ENCODE measurements at regions not wholly inside any gene's neighbourhood (a gene's known extent, or its start where the extent isn't known, plus 50 kb on each side); places are given as distances from the start of the nearest gene placed in this dataset.

GRCh38 chr5:105956456-105957196, 1714.1 kb downstream of the EFNA5 start:
- no peak for DNase-seq (ENCODE audit: low read depth in 2 of 2, low spot score in 1 of 2)

- DNase-seq (ENCODE audit: low read depth in 2 of 2, low spot score in 1 of 2) = no peak
Observed at GRCh38 chr5:105954341-105954740, 1716.4 kb downstream of the EFNA5 start.

GRCh38 chr5:105953616-105954015, 1717.1 kb downstream of the EFNA5 start:
- no peak for DNase-seq (ENCODE audit: low read depth in 2 of 2, low spot score in 1 of 2)

GRCh38 chr5:105952875-105953274, 1717.9 kb downstream of the EFNA5 start:
- DNase-seq (ENCODE audit: low read depth in 2 of 2, low spot score in 1 of 2) = no peak

GRCh38 chr5:105947461-105947860, 1723.3 kb downstream of the EFNA5 start:
- DNase-seq (ENCODE audit: low read depth in 2 of 2, low spot score in 1 of 2) = no peak

- DNase-seq (ENCODE audit: low read depth in 2 of 2, low spot score in 1 of 2) = no peak
Observed at GRCh38 chr5:105945203-105945972, 1725.3 kb downstream of the EFNA5 start.

GRCh38 chr5:105940181-105940580, 1730.6 kb downstream of the EFNA5 start:
- DNase-seq (ENCODE audit: low read depth in 2 of 2, low spot score in 1 of 2) = no peak

GRCh38 chr5:105934171-105934570, 1736.6 kb downstream of the EFNA5 start:
- DNase-seq (ENCODE audit: low read depth in 2 of 2, low spot score in 1 of 2) = no peak

GRCh38 chr5:105931881-105932421, 1738.8 kb downstream of the EFNA5 start:
- DNase-seq (ENCODE audit: low read depth in 2 of 2, low spot score in 1 of 2) = no peak

GRCh38 chr5:105929858-105930257, 1740.9 kb downstream of the EFNA5 start:
- no peak for DNase-seq (ENCODE audit: low read depth in 2 of 2, low spot score in 1 of 2)

GRCh38 chr5:105924366-105924765, 1746.4 kb downstream of the EFNA5 start:
- no peak for DNase-seq (ENCODE audit: low read depth in 2 of 2, low spot score in 1 of 2)

GRCh38 chr5:105922574-105922973, 1748.2 kb downstream of the EFNA5 start:
- no peak for DNase-seq (ENCODE audit: low read depth in 2 of 2, low spot score in 1 of 2)

GRCh38 chr5:105922080-105922479, 1748.7 kb downstream of the EFNA5 start:
- DNase-seq (ENCODE audit: low read depth in 2 of 2, low spot score in 1 of 2) = no peak

- DNase-seq (ENCODE audit: low read depth in 2 of 2, low spot score in 1 of 2) = no peak
Observed at GRCh38 chr5:105917189-105917588, 1753.5 kb downstream of the EFNA5 start.

- DNase-seq (ENCODE audit: low read depth in 2 of 2, low spot score in 1 of 2) = no peak
Observed at GRCh38 chr5:105907016-105907415, 1763.7 kb downstream of the EFNA5 start.

GRCh38 chr5:105905392-105905791, 1765.3 kb downstream of the EFNA5 start:
- DNase-seq (ENCODE audit: low read depth in 2 of 2, low spot score in 1 of 2) = no peak

GRCh38 chr5:105903069-105903468, 1767.7 kb downstream of the EFNA5 start:
- no peak for DNase-seq (ENCODE audit: low read depth in 2 of 2, low spot score in 1 of 2)

- DNase-seq (ENCODE audit: low read depth in 2 of 2, low spot score in 1 of 2) = no peak
Observed at GRCh38 chr5:105899726-105900125, 1771.0 kb downstream of the EFNA5 start.

GRCh38 chr5:105898183-105898582, 1772.6 kb downstream of the EFNA5 start:
- no peak for DNase-seq (ENCODE audit: low read depth in 2 of 2, low spot score in 1 of 2)

- no peak for DNase-seq (ENCODE audit: low read depth in 2 of 2, low spot score in 1 of 2)
Observed at GRCh38 chr5:105885266-105885665, 1785.5 kb downstream of the EFNA5 start.

- DNase-seq (ENCODE audit: low read depth in 2 of 2, low spot score in 1 of 2) = no peak
Observed at GRCh38 chr5:105882956-105883481, 1787.7 kb downstream of the EFNA5 start.

- no peak for DNase-seq (ENCODE audit: low read depth in 2 of 2, low spot score in 1 of 2)
Observed at GRCh38 chr5:105878402-105878801, 1792.3 kb downstream of the EFNA5 start.

All from stimulated activated CD8-positive, alpha-beta memory T cell treated with anti-CD3 and anti-CD28 coated beads, Interleukin-4, amount 100 ng/mL, for 4 hours (primary cell).